ENCODE measurements at regions not wholly inside any gene's neighbourhood (a gene's known extent, or its start where the extent isn't known, plus 50 kb on each side); places are given as distances from the start of the nearest gene placed in this dataset.

GRCh38 chr9:85118990-85119755 lies 449.6 kb downstream of the NTRK2 start:
- H3K4me3 ChIP-seq (ENCODE audit: low read length) = no peak overlapping the region
- no peaks in the 10 kb centered on the region for H3F3A ChIP-seq (ENCODE audit: insufficient read depth, low read length, poor library complexity, severe bottlenecking)
- H3K79me2 ChIP-seq (replicated peaks; ENCODE audit: insufficient read depth, low read length) = no peaks in the 10 kb centered on the region
- TF ChIP-seq REST (IDR thresholded peaks at IDR 0.05; ENCODE audit: borderline replicate concordance) (no peak), TAF1 (IDR thresholded peaks at IDR 0.05; ENCODE audit: low read depth) (no peak), SMC3 (conservative IDR thresholded peaks at IDR 0.05; ENCODE audit: poor library complexity) (no peak), EZH2 (IDR thresholded peaks at IDR 0.05; ENCODE audit: borderline replicate concordance, insufficient read depth, low read length, poor library complexity, severe bottlenecking) (no peak), CTCF (IDR thresholded peaks at IDR 0.05; ENCODE audit: poor library complexity, severe bottlenecking) (no peak), POLR2AphosphoS5 (IDR thresholded peaks at IDR 0.05) (no peak)
- H2AFZ ChIP-seq (ENCODE audit: low read depth, low read length) = no peak overlapping the region
- H3K27me3 ChIP-seq (ENCODE audit: insufficient read depth, low read depth, low read length) = no peaks in the 10 kb centered on the region
- no peaks in the 10 kb centered on the region for H3K9me3 ChIP-seq (ENCODE audit: low read length)
- no peaks in the 10 kb centered on the region for H4K20me1 ChIP-seq (ENCODE audit: insufficient read depth)
- no peaks in the 10 kb centered on the region for H3K36me3 ChIP-seq (ENCODE audit: insufficient read depth, low read length)
- H3K4me2 ChIP-seq (ENCODE audit: low read length) = no peak overlapping the region
- H3K9ac ChIP-seq (ENCODE audit: low read length) = no peak overlapping the region
- no peaks in the 10 kb centered on the region for H3K9me2 ChIP-seq (ENCODE audit: insufficient read depth, low read length)
- H3K27ac ChIP-seq (ENCODE audit: low read length) = no peak overlapping the region

GRCh38 chr9:85117831-85118230 lies 448.3 kb downstream of the NTRK2 start:
- TF ChIP-seq TAF1 (IDR thresholded peaks at IDR 0.05; ENCODE audit: low read depth) = no peak
- H3F3A ChIP-seq (ENCODE audit: insufficient read depth, low read length, poor library complexity, severe bottlenecking) = no peaks in the 10 kb centered on the region

GRCh38 chr9:85115473-85115872 lies 445.9 kb downstream of the NTRK2 start:
- no peak overlapping the region for H3K4me3 ChIP-seq (ENCODE audit: low read length)
- H3K27ac ChIP-seq (ENCODE audit: low read length) = no peak overlapping the region
- H3K9me2 ChIP-seq (ENCODE audit: insufficient read depth, low read length) = no peaks in the 10 kb centered on the region
- no peak for TF ChIP-seq CTCF (IDR thresholded peaks at IDR 0.05; ENCODE audit: poor library complexity, severe bottlenecking)
- no peak for TF ChIP-seq TAF1 (IDR thresholded peaks at IDR 0.05; ENCODE audit: low read depth)
- TF ChIP-seq EP300 (conservative IDR thresholded peaks at IDR 0.05; ENCODE audit: poor library complexity, severe bottlenecking) = no peak
- no peak for TF ChIP-seq RAD21 (conservative IDR thresholded peaks at IDR 0.05)
- TF ChIP-seq EZH2 (IDR thresholded peaks at IDR 0.05; ENCODE audit: borderline replicate concordance, insufficient read depth, low read length, poor library complexity, severe bottlenecking) = no peak
- TF ChIP-seq SMC3 (conservative IDR thresholded peaks at IDR 0.05; ENCODE audit: poor library complexity) = no peak
- TF ChIP-seq REST (IDR thresholded peaks at IDR 0.05; ENCODE audit: borderline replicate concordance) = no peak
- TF ChIP-seq POLR2AphosphoS5 (IDR thresholded peaks at IDR 0.05) = no peak
- TF ChIP-seq MXI1 (conservative IDR thresholded peaks at IDR 0.05; ENCODE audit: poor library complexity, severe bottlenecking) = no peak
- H3K27me3 ChIP-seq (ENCODE audit: insufficient read depth, low read depth, low read length) = no peaks in the 10 kb centered on the region
- H3K79me2 ChIP-seq (replicated peaks; ENCODE audit: insufficient read depth, low read length) = no peaks in the 10 kb centered on the region
- no peaks in the 10 kb centered on the region for H3F3A ChIP-seq (ENCODE audit: insufficient read depth, low read length, poor library complexity, severe bottlenecking)
- H2AFZ ChIP-seq (ENCODE audit: low read depth, low read length) = no peak overlapping the region
- H3K36me3 ChIP-seq (ENCODE audit: insufficient read depth, low read length) = no peaks in the 10 kb centered on the region
- H4K20me1 ChIP-seq (ENCODE audit: insufficient read depth) = no peaks in the 10 kb centered on the region
- no peak overlapping the region for H3K9ac ChIP-seq (ENCODE audit: low read length)
- H3K4me2 ChIP-seq (ENCODE audit: low read length) = no peak overlapping the region
- no peaks in the 10 kb centered on the region for H3K9me3 ChIP-seq (ENCODE audit: low read length)

More at GRCh38 chr9:85117831-85118230, 448.3 kb downstream of the NTRK2 start:
- Histone ChIP-seq H3K4me3 (ENCODE audit: low read length) (no peak overlapping the region), H4K20me1 (ENCODE audit: insufficient read depth) (no peaks in the 10 kb centered on the region), H3K36me3 (ENCODE audit: insufficient read depth, low read length) (no peaks in the 10 kb centered on the region), H3K9me2 (ENCODE audit: insufficient read depth, low read length) (no peaks in the 10 kb centered on the region), H3K9me3 (ENCODE audit: low read length) (no peaks in the 10 kb centered on the region), H2AFZ (ENCODE audit: low read depth, low read length) (no peak overlapping the region), H3K79me2 (replicated peaks; ENCODE audit: insufficient read depth, low read length) (no peaks in the 10 kb centered on the region), H3K4me2 (ENCODE audit: low read length) (no peak overlapping the region), H3K9ac (ENCODE audit: low read length) (no peak overlapping the region), H3K27ac (ENCODE audit: low read length) (no peak overlapping the region), H3K27me3 (ENCODE audit: insufficient read depth, low read depth, low read length) (no peaks in the 10 kb centered on the region)
